AG10803 (cell line): ENCODE measurements at regions not wholly inside any gene's neighbourhood (a gene's known extent, or its start where the extent isn't known, plus 50 kb on each side); places are given as distances from the start of the nearest gene placed in this dataset.

Source experiments
- DNase-seq: peaks from one replicate; pipeline ENCODE4 v3.0.0; 2010; ENCODE audit warnings: low read depth
- H3K4me3 ChIP-seq: 2 replicates; pipeline ENCODE4 v1.5.1; 2011; ENCODE audit warnings: mild to moderate bottlenecking, low read length, control low read depth
- CTCF ChIP-seq: conservative IDR thresholded peaks from 2 replicates; pipeline ENCODE4 v1.5.1; 2011; ENCODE audit warnings: mild to moderate bottlenecking, low read length, control low read depth, inconsistent platforms

DNA sequence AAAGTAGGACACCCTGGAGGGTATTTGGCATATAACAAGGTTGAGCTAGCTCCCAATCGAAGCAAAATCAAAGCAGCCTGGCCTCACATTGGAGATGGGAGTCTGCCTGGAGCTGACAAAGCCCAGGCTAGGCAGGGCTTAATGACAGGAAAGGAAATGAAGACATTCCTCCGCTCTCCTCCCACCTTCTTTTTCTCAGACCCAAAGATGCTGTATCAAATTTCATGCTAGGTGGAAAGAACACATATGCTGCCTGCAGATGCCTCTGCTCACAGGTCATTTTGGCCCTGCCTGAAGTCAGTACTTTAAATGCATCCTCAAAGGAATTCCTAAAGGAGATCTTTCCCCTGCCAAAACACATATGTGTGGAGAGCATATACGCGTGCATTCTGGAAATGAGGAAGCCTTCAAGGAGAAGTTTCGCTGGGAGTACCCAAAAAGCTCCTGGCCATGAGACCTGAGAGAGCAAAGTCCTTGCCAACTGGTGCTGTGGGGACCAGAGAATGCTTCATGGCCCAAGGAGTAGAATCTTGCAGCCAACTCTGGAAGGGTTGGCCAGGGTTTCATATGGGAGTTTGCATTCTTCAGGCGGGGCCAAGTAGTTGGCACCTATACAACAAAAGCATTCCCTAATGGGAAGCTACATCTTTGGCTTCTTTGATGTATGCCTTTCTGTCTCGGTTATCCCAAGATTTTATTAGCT lies 88.0 kb downstream of the AQP4 start:
- no peak for TF ChIP-seq CTCF
- H3K4me3 ChIP-seq, result no peak overlapping the region
- no peak for DNase-seq

GRCh38 chr18:26772691-26773090 lies 92.8 kb downstream of the AQP4 start:
- TF ChIP-seq CTCF, result no peak
- no peak for DNase-seq
- H3K4me3 ChIP-seq, result no peak overlapping the region

- TF ChIP-seq CTCF, result peak; percentile 44
- no peak for DNase-seq
- no peak overlapping the region for H3K4me3 ChIP-seq
Measured at GRCh38 chr18:26771524-26771923, 94.0 kb downstream of the AQP4 start.

GRCh38 chr18:26768385-26768784 lies 97.1 kb downstream of the AQP4 start:
- no peak for TF ChIP-seq CTCF

GRCh38 chr18:26765498-26765897 lies 100.0 kb downstream of the AQP4 start:
- no peak for DNase-seq
- no peak overlapping the region for H3K4me3 ChIP-seq
- no peak for TF ChIP-seq CTCF

More at GRCh38 chr18:26768385-26768784, 97.1 kb downstream of the AQP4 start:
- no peak for DNase-seq
- H3K4me3 ChIP-seq, result no peak overlapping the region

- DNase-seq, result no peak
- no peak for TF ChIP-seq CTCF
- no peak overlapping the region for H3K4me3 ChIP-seq
Measured at GRCh38 chr18:26764586-26764985, 100.9 kb downstream of the AQP4 start.

GRCh38 chr18:26764177-26764576 lies 101.3 kb downstream of the AQP4 start:
- TF ChIP-seq CTCF, result no peak
- DNase-seq, result no peak
- no peak overlapping the region for H3K4me3 ChIP-seq
